Gastroesophageal sphincter (tissue), 4 donors: ENCODE measurements at regions not wholly inside any gene's neighbourhood (a gene's known extent, or its start where the extent isn't known, plus 50 kb on each side); places are given as distances from the start of the nearest gene placed in this dataset.

Source experiments
- ATAC-seq: fragments of 150-250 bp; one replicate; pipeline ENCODE4 v1.9.1; 2016; ENCODE audit warnings: mild to moderate bottlenecking, moderate library complexity
- H3K27ac ChIP-seq, 4 donors: fragments of 200-600 bp; sonication (generic) in 3 of 4; 1 replicate in 3 of 4; 2 replicates in 1 of 4; pipeline ENCODE4 v1.5.1; 2016 to 2019
- H3K27me3 ChIP-seq: fragments of 200-600 bp; sonication (generic); one replicate; pipeline ENCODE4 v1.5.1; 2019
- H3K36me3 ChIP-seq, 2 donors: fragments of 200-600 bp; sonication (generic); one replicate each; pipeline ENCODE4 v1.5.1; 2019; ENCODE audit warnings: control low read depth in 1 of 2
- H3K4me1 ChIP-seq, 3 donors: fragments of 200-600 bp; sonication (generic); 1 replicate in 2 of 3; 2 replicates in 1 of 3; pipeline ENCODE4 v1.5.1; 2016 to 2019; ENCODE audit warnings: control low read depth in 2 of 3
- H3K4me3 ChIP-seq, 2 donors: fragments of 200-600 bp; sonication (generic); one replicate each; pipeline ENCODE4 v1.5.1; 2019; ENCODE audit warnings: mild to moderate bottlenecking in 1 of 2, moderate library complexity in 1 of 2
- H3K9me3 ChIP-seq, 3 donors: fragments of 200-600 bp; sonication (generic); one replicate each; pipeline ENCODE4 v1.5.1; 2017 to 2019; ENCODE audit warnings: control low read depth in 2 of 3
- CTCF ChIP-seq, 4 experiments: fragments of 200-600 bp in 2 of 4; fragments of 450-650 bp in 2 of 4; sonication (generic) in 1 of 4; IDR thresholded peaks; one replicate each; pipeline ENCODE4 v1.5.1; 2017 to 2019; ENCODE audit warnings: antibody characterized with exemption in 4 of 4, mild to moderate bottlenecking in 2 of 4, moderate library complexity in 2 of 4
- EP300 ChIP-seq: sonication (generic); formaldehyde crosslinking; IDR thresholded peaks from one replicate; pipeline ENCODE4 v1.6.1; 2017; ENCODE audit warnings: antibody characterized with exemption, mild to moderate bottlenecking
- POLR2A ChIP-seq, 2 donors: fragments of 450-650 bp; IDR thresholded peaks; one replicate each; pipeline ENCODE4 v1.6.1; 2017; ENCODE audit warnings: antibody characterized with exemption in 2 of 2, mild to moderate bottlenecking in 2 of 2, moderate library complexity in 1 of 2
- POLR2AphosphoS5 ChIP-seq: sonication (generic); formaldehyde crosslinking; IDR thresholded peaks from one replicate; pipeline ENCODE4 v1.6.1; 2017; ENCODE audit warnings: antibody characterized with exemption
- whole genome bisulfite sequencing, 2 donors: methylation state at CpG; one replicate each; pipeline ENCODE4 v1.1.5; 2018; ENCODE audit warnings: low coverage in 1 of 2; 5-methylcytosine and 5-hydroxymethylcytosine counted together

- no peak for TF ChIP-seq POLR2A (IDR thresholded peaks at IDR 0.05)
- no peak for TF ChIP-seq CTCF (IDR thresholded peaks at IDR 0.05)
- TF ChIP-seq EP300 = no peak
- TF ChIP-seq POLR2AphosphoS5 = no peak
- ATAC-seq = no peak
- Histone ChIP-seq H3K36me3 (no peaks in the 10 kb centered on the region), H3K27ac (no peak overlapping the region), H3K9me3 (no peaks in the 10 kb centered on the region), H3K27me3 (no peaks in the 10 kb centered on the region), H3K4me3 (no peak overlapping the region), H3K4me1 (no peaks in the 10 kb centered on the region)
- WGBS, 2 donors = 75 to 82% methylated on average over 2 to 5 of the region's 5 CpGs
These were observed 86.0 kb downstream of the PJA1 start for GRCh38 chrX:69079268-69079667.

- Histone ChIP-seq H3K27me3 (no peaks in the 10 kb centered on the region), H3K27ac (no peak overlapping the region), H3K9me3 (no peaks in the 10 kb centered on the region), H3K4me1 (no peaks in the 10 kb centered on the region), H3K36me3 (no peaks in the 10 kb centered on the region), H3K4me3 (no peak overlapping the region)
- TF ChIP-seq POLR2A (IDR thresholded peaks at IDR 0.05) = no peak
- no peak for TF ChIP-seq EP300
- ATAC-seq = no peak
- 66 to 76% methylated on average over 2 to 5 of the region's 6 CpGs for WGBS, 2 donors
These were observed 87.3 kb downstream of the PJA1 start for GRCh38 chrX:69077895-69078455.

- TF ChIP-seq EP300 = no peak
- TF ChIP-seq POLR2A (IDR thresholded peaks at IDR 0.05) = no peak
- TF ChIP-seq POLR2AphosphoS5 = no peak
- TF ChIP-seq CTCF (IDR thresholded peaks at IDR 0.05) = no peak
- ATAC-seq = no peak
- no peak overlapping the region for H3K4me3 ChIP-seq
- H3K27ac ChIP-seq = no peak overlapping the region
- H3K27me3 ChIP-seq = no peaks in the 10 kb centered on the region
- peaks cover 0 to 5% (median 0%) of the 10 kb centered on the region in 3 donors for H3K4me1 ChIP-seq
- no peaks in the 10 kb centered on the region for H3K36me3 ChIP-seq
- WGBS, 2 donors = 46% methylated on average over 2 of the region's 2 CpGs; no CpG with 5 or more reads in 1 of the 2 donors
- no peaks in the 10 kb centered on the region for H3K9me3 ChIP-seq
These were observed 89.2 kb downstream of the PJA1 start for GRCh38 chrX:69076088-69076487.

- peaks cover 0 to 11% (median 0%) of the 10 kb centered on the region in 3 donors for H3K4me1 ChIP-seq
- TF ChIP-seq POLR2AphosphoS5 (no peak), EP300 (no peak), POLR2A (IDR thresholded peaks at IDR 0.05) (no peak), CTCF (IDR thresholded peaks at IDR 0.05) (no peak)
- H3K4me3 ChIP-seq = no peak overlapping the region
- WGBS, 2 donors = 83% methylated on average over 3 of the region's 3 CpGs; no CpG with 5 or more reads in 1 of the 2 donors
- no peak overlapping the region for H3K27ac ChIP-seq
- H3K27me3 ChIP-seq = no peaks in the 10 kb centered on the region
- H3K9me3 ChIP-seq = no peaks in the 10 kb centered on the region
- ATAC-seq = no peak
- H3K36me3 ChIP-seq = no peaks in the 10 kb centered on the region
These were observed 90.5 kb downstream of the PJA1 start for GRCh38 chrX:69074726-69075125.

- H3K4me3 ChIP-seq = no peak overlapping the region
- WGBS, 2 donors = 60 to 100% methylated on average over 2 of the region's 3 CpGs
- H3K27ac ChIP-seq = no peak overlapping the region
- no peaks in the 10 kb centered on the region for H3K36me3 ChIP-seq
- no peaks in the 10 kb centered on the region for H3K27me3 ChIP-seq
- TF ChIP-seq POLR2A (IDR thresholded peaks at IDR 0.05) = no peak
- no peak for TF ChIP-seq CTCF (IDR thresholded peaks at IDR 0.05)
- TF ChIP-seq POLR2AphosphoS5 = no peak
- no peak for TF ChIP-seq EP300
- H3K9me3 ChIP-seq = no peaks in the 10 kb centered on the region
- ATAC-seq = no peak
- H3K4me1 ChIP-seq = peaks cover 0 to 11% (median 0%) of the 10 kb centered on the region in 3 donors
These were observed 91.5 kb downstream of the PJA1 start for GRCh38 chrX:69073721-69074120.
